ENCODE measurements at regions not wholly inside any gene's neighbourhood (a gene's known extent, or its start where the extent isn't known, plus 50 kb on each side); places are given as distances from the start of the nearest gene placed in this dataset.

- TF ChIP-seq USF2 (IDR thresholded peaks at IDR 0.05; ENCODE audit: low read depth, low read length), result no peak
- no peak for TF ChIP-seq USF2 (CRISPR knock-in tag; IDR thresholded peaks at IDR 0.05; ENCODE audit: borderline replicate concordance)
- TF ChIP-seq KLF11 (CRISPR knock-in tag; IDR thresholded peaks at IDR 0.05), result no peak
- TF ChIP-seq ZKSCAN8 (CRISPR knock-in tag; IDR thresholded peaks at IDR 0.05; ENCODE audit: borderline replicate concordance), result no peak
These were observed 82.1 kb upstream of the CARMIL1 start for GRCh38 chr6:25197111-25197510.
